HG03342 (cell line): ENCODE measurements at regions not wholly inside any gene's neighbourhood (a gene's known extent, or its start where the extent isn't known, plus 50 kb on each side); places are given as distances from the start of the nearest gene placed in this dataset.
"Not testable (repeated sequence)": the region's sequence is repeated elsewhere in the genome, so short reads cannot be mapped to it uniquely, and the experiment has no call there.

Experiments used
- ATAC-seq: cut with Tn5 transposase; IDR thresholded peaks from one replicate; pipeline ENCODE4 v1.9.1; 2021; ENCODE audit warnings: mild to moderate bottlenecking, moderate library complexity; ENCODE audit not compliant: unreplicated experiment

DNA sequence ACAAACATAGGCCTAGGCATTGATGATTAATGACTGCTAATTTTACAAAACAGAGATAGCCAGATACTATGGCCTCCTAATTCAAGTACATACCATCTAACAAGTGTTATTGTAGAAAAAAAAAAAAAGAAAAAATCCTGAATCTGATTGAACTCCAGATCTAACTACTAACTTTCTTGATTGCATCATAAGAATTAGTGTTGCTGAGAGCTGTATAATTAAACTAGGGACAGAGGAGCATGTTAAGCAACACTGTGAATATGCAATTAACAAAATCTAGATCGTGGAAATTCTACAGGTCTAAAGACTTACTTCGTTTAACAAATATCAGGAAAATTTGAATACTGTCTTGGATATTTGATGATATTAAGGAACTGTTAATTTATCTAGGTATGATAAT lies 208.3 kb upstream of the ZNF608 start:
- no peak for ATAC-seq

DNA sequence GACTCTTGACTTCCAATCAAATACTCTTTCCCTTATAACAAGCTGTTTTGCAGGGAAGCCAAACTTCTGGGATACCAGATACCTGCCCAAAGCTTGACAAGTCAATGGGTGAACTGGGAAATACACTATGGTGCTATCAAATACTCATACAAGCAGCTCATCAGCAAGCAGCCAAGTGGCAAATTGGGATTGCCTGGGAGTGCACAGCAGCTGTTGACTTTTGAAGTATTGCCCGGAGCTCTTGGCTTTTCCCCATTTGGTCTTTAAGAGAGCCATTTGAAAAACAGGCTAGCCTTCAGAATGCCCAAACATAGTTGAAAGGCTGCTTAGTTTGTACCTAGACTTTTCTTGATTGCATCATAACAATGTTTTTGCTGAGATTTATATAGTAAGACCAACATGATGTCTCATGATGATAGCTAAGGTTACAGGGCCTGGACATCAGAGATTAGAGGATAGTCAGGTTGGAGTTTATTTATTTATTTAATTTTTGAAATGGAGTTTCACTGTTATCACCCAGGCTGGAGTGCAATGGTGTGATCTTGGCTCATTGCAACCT lies 210.1 kb upstream of the ZNF608 start:
- no peak for ATAC-seq

DNA sequence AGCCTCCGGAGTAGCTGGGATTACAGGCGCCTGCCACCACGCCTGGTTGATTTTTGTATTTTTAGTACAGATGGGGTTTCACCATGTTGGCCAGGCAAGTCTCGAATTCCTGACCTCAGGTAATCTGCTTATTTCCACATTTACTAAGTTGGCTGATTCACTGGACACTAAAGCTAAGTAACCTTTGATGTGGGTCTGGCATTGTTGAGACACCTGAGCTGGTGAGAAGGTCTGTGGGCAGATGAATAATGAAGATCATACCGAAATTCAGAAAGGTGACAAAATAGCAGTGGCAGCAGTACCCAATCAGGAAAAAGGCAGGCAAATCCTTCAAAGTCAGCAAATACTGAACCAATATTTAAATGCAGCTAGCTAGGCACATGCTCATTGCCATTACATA lies 210.6 kb upstream of the ZNF608 start:
- ATAC-seq, result no peak

DNA sequence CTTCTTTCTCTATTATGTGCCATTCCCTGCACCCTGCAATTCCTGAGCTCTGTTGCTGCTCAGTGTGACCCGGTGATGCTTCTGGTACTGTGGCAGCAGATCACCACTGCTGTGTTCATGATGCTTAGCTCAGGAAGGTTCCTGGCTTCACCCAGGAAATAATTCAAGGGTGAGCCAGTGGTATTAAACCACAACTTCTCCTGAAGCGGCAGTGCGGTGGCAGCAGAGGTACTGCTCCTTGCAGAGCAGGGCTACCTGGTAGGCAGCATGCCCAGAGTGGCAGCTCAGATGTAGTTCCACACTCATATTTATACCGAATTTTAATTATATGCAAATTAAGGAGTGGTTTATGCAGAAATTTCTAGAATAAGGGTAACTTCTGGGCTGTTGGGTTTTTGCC lies 213.8 kb upstream of the ZNF608 start:
- ATAC-seq, result no peak

DNA sequence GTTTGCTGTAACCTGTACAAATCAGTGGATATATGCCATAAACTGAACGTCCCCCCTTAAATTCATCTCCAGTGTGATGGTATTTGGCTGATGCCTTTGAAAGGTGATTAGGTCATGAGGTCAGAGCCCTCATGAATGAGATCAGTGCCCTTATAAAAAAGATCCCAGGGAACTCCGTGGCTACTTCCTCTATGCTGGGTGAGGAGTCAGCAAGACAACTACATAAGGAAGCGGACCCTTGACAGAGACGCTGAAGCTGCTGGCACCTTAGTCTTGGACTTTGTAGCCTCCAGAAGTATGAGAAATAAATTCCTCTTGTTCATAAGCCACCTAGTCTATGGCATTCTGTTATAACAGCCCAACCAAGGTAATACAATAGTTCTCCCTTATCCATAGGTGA lies 215.1 kb upstream of the ZNF608 start:
- no peak for ATAC-seq

DNA sequence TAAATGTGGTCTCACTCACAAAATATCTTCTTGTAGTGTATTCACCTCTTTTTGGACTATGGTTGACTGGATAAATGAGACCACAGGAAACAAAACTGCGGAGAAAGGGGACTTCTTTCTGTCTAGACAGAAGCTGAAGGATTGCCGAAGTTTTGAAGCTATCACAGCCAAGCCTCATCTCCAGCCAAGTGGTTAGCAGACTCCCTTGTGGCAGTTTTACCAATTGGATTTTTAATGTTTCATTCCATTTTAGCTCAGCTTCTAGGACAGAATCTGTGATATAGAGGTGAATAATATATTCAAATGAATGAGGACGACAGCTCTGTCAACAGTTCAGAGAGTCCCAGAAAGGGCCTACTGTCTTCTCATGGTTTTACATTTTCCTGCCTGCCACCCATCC lies 215.7 kb upstream of the ZNF608 start:
- no peak for ATAC-seq

DNA sequence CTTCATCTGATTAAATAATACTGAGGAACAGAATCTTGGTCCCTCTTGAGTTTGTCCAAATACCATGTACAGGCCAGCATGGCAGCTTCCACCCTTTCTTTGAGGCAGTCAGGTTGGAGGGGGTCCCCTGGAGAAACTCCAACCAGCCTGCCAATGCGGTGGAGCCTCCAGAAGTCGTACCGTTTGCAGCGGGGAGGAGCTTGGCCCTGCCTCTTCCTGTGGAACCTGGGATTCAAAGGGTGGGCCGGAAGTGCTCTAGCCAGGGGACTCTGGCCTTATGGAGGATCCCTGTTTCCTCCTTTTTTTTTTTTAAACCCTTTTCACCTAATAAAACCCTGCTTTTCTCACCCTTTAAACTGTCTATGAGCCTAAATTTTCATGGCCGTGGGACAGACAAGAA lies 216.3 kb upstream of the ZNF608 start:
- no peak for ATAC-seq

DNA sequence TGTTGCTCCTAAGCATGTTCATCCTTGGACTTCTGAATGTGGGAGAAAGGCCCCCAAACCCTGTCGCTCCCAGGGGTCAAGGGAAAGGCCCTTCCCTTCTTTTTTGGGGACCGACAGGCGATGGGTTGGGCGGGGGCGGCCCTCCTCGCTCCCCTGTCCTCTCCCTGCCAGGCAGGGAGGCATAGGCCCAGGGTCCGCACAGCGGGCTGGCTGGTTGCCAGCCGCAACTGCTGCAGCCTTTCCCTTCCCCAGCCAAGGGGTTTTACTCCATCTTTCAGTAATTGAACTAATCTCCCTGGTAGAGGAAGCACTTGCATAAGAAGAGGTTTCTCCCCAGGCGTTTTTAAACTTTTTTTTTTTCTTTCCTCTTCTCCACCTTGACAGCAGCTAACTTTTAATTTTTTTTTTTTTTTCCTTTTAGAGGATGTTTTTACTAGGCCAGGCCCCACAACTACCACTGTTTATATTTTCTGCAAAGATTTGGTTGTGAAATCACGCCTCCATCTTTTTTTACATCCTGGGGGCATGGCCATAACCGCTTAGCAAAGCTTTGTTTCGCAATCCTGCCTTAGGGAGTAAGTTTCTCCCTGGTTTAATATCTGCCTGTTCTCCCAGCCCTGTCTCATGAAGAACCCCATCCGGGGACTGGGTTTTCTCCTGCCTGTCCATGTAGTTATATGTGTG lies 216.9 kb upstream of the ZNF608 start:
- no peak for ATAC-seq

DNA sequence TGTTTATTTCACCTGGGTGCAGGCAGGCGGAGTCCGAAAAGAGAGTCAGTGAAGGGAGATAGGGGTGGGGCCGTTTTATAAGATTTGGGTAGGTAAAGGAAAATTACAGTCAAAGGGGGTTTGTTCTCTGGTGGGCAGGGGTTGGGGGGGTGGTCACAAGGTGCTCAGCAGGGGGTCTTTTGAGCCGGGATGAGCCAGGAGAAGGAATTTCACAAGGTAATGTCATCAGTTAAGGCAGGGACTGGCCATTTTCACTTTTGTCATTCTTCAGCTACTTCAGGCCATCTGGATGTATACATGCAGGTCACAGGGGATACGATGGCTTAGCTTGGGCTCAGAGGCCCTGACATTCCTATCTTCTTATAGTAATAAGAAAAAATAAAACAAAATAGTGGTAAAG lies 220.3 kb upstream of the ZNF608 start:
- ATAC-seq, result not testable (repeated sequence)

DNA sequence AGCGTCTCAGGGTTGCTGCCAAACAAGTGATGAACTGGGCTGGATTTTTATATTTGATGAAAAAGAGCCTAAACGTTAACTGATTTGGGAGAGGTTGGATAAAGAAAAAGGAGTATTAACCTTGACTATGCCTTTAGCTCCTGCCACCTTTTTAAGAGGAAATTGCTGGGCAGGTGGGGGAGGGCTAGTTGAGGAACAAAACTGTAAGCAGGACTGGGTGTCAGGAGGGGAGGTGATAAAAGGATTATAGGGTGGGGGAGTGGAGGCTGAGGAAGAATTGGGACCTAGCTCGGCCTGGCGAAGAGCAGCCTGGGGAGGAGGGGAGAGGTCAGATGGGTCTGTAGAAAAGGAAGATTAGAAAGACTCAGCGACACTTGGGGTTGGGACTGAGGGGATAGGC lies 223.9 kb upstream of the ZNF608 start:
- ATAC-seq, result not testable (repeated sequence)

DNA sequence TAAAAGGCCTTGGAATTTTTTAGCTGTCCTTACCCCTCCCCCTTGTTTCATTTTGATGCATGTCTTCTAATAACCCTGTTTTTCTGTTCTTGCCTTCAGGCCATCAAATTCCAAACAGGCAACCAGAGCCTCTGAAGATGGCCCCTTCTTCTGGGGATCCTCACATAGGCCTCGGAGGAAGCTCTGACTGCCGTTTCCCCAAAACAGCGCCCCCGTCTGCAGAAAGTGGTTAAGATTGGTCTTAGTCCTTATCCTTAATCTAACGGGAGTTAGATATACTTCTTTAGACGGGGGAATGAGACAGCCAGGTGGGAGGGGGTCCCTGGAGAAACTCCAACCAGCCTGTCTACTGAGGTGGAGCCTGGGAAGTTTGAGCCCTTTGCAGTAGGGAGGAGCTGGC lies 226.3 kb upstream of the ZNF608 start:
- no peak for ATAC-seq

DNA sequence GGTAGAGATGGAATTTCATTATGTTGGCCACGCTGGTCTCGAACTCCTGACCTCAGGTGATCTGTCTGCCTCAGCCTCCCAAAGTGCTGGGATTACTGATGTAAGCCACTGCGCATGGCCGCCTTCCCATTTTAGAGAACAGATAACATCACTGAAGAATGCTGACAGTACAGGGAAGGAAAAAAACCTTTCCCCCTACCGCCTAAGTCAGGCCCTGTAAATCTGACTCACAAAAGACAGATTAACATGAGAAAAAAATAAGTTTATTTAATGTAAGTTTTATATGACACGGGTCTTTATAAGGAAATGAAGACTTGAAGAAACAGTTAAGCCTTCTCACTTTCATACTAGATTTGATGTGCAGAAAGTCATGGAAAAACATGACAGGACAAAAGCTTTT lies 227.2 kb upstream of the ZNF608 start:
- ATAC-seq, result no peak

DNA sequence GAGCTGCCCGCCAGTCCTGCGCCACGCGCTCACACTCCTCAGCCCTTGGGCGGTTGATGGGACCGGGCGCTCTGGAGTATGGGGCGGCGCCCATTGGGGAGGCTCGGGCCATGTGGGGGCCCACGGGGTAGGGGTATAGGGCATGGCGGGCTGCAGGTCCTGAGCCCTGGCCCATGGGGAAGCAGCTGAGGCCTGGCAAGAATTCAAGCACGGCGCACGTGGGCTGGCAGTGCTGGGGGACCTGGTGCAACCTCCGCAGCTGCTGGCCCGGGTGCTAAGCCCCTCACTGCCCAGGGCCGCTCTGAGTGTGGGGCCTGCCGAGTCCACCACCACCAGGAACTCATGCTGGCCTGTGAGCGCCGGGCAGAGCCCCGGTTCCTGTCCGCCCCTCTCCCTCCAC lies 229.6 kb upstream of the ZNF608 start:
- no peak for ATAC-seq

DNA sequence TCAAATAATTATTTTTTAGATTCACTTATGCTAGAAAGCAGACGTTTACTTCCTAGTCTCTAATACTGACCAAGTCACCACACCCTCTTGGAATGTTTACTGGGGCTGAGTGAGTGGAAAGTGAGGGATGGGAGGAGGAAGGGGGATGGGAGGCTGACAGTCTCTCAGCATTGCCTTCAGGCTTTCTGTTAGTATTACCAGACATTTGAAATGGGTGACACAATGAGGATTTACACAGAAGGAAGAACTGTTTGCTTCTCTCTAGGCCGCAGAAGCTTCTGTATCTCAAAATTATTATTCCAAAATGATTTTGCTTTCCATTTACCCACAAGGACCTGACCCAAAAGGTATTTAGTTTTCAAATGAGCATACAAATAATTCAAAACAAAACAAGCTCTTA lies 232.8 kb upstream of the ZNF608 start:
- ATAC-seq, result no peak

DNA sequence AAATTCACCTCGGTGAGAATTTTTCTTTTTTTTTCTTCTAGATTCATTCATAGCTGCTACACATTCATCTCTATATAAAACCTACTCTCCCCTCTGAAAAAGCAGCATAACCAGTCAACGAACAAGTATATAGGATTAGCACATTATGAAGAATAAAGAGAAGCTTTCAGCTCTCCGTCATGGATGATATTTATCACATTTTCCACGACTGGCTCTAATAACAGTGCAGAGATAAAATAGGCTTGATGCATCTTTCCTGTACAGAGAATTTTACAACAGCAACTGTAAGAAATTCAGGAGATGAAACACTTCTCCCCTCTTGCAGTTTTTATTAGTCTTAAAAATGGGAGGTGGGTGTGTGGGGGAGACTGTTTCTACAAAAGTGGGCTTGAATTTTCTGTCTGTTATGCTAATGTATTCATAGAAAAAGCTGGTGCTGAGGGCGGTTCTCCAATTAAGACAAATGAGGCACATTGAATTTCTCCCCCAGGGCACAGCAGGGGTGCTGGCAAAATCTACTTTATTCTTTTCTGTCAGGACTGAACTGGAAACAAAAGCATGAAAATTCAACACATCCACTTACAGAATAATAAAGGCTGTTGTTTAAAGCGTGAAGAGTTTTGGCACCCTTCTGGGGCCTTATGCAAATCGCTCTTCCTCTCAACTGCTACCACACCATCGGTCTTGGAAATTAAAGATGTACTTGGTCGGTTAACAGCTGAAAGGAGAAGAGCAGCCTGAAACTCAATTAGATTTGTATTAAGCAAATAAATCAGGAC lies 233.9 kb upstream of the ZNF608 start:
- ATAC-seq, result peak; percentile 90

DNA sequence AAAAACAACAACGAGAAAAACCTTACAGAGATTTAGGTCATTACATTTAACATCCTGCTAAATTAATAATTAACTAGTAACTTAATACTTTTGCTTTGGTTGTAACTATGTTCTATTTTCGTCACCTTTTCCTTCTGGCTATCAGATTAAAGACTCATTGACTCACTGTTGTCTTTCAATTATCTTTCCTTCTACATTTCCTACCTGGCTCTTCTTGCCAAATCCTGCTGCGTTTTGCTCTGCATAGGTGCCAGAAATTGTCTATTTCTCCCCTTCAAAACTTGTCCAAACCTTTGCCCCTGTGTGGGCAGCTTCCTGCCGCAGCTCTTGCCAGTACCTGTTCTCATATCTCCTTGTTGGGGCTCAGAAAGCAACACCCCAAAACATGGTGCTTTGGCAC lies 235.5 kb upstream of the ZNF608 start:
- ATAC-seq, result no peak

DNA sequence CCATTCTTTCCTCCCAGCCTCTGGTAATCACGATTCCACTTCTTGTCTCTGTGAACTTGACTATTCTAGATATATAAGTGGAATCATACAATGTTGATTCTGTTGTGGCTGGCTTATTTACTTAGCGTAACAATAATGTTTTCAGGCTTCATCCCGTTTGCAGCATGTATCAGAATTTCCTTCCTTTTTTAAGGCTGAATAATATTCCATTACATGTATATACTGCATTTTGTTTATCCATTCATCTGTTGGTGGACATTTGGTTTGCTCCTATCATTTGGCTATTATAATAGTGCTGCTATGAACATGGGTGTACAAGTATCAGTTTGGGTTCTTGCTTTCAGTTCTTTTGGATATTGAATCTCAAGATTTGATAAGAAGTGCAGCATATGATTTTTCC lies 239.7 kb upstream of the ZNF608 start:
- no peak for ATAC-seq

DNA sequence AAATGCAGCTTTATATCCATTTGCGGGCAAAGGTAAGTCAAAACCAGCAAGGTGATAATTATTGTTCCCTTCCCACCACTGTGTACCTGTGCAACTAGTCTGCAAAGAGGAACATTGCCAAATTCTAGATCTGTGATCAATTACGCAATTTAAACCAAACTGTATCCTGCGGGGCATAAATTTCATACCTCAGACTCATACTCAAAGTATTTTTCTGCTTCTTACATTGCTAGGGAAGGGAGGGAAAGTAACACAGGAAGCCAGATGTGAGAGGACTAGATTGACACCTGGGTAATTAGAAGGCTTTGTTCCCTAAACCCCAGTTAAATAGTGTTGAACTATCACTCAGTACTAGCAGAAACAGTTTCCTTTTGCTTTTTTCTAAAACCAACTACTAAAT lies 240.2 kb upstream of the ZNF608 start:
- no peak for ATAC-seq

DNA sequence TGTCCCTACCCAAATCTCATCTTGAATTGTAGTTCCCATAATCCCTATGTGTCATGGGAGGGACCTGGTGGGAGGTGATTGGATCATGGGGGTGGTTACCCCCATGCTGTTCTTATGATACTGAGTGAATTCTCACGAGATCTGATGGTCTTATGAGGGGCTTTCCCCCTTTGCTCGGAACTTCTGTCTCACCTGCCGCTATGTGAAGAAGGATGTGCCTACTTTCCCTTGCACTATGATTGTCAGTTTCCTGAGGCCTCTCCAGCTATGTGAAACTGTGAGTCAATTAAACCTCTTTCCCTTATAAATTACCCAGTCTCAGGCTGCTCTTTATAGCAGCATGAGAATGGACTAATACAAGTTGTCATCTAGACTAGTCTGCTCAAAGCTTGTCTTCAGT lies 241.3 kb upstream of the ZNF608 start:
- not testable (repeated sequence) for ATAC-seq

DNA sequence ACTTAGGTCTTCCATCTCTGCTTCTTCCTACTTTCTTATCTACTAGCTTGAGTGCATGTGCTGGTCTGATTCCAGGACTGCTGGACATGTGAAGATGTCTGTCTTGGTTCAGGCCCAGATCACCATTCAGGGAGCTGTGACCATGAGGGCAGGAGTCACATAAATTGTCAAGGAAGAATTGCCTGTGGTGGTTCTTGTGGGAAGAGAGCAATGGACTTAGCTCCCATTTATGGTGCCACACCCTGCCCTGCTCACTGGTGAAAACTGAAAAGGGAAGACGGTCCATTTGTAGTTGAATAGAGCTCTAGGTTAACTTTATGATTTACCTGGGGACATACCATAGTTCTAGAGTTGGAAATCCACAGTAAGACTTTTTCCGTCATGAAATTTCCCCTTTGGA lies 244.3 kb upstream of the ZNF608 start:
- no peak for ATAC-seq

DNA sequence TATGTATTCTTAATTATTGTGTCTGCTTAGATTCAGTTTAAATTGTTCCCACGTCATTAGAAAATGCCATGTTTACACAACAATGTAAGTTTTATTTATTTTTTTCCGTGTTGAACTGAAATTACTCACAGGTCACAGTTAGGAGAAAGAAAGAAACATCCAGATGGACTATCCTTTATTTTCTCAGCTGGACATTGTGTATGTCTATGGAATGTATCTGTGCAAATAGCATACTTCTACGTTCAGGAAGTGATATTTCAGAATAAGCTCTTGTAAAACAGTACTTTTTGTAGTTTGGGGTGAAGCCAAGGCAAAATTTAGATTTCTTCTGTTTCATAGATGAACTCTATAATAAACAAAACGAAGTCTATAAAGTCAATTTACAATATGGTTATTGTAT lies 249.0 kb upstream of the ZNF608 start:
- no peak for ATAC-seq

DNA sequence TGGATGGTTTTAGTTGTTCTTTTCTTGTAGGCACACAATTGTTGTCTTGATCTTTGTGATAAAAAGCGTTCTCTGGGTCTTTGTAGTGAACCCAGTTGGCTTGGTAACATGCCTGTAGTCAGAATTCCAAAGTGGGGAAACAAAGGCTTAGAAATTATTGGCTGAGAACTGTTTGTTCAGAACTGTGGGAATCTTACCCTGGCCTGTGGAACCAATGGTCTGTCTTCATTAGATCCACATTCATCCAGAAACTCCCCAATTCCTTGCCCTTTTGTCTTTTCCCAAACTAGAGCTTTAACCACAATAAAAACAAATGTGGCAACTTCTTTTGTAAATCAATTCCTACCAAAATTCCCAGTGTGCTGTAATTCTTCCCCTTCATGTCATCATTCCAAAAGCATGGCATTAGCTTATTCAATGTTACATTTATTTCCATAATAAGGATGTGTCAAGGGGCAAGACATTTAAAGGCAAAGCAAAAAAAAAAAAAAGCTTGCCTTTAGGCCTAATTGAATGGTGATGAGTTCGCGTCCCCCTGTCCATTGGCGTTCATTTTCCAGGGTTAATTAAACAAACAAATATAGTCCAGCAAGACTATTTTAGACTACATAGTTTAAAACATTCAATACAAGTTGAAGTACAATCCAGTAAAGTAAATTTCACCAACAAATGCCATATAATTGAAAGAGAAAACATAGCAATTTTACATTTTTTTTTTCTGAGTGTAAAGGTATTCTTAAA lies 249.8 kb upstream of the ZNF608 start:
- ATAC-seq, result no peak
